HEK293 (cell line): ENCODE measurements at regions not wholly inside any gene's neighbourhood (a gene's known extent, or its start where the extent isn't known, plus 50 kb on each side); places are given as distances from the start of the nearest gene placed in this dataset.
A peak's percentile ranks its signal among the peaks of the same experiment; 100 is the strongest.

Experiments
- CTCF ChIA-PET: fragments of 350-600 bp; formaldehyde crosslinking; extraction: SDS; loops from one replicate; lab custom pipeline; 2021; ENCODE audit warnings: antibody characterized with exemption; lab: Yijun Ruan, JAX
- POLR2A ChIA-PET: fragments of 300-600 bp; formaldehyde crosslinking; extraction: SDS; loops from one replicate; lab custom pipeline; 2020; ENCODE audit warnings: antibody characterized with exemption, inconsistent platforms; lab: Yijun Ruan, JAX
- H3K27ac ChIP-seq: fragments of 200-500 bp; sonication (Bioruptor generic); 2 replicates; pipeline ENCODE4 v1.5.1; 2014; ENCODE audit warnings: low read depth, low read length, control low read depth, inconsistent platforms; ENCODE audit errors: extremely low read depth
- H3K36me3 ChIP-seq, 2 experiments: fragments of 200-500 bp in 1 of 2; sonication (Bioruptor generic) in 1 of 2; 1 replicate in 1 of 2; 2 replicates in 1 of 2; pipeline ENCODE4 v1.5.1; 2014 to 2017; ENCODE audit warnings: inconsistent platforms in 2 of 2, low read length in 2 of 2; ENCODE audit not compliant: control insufficient read depth in 2 of 2, insufficient read depth in 1 of 2
- H3K4me1 ChIP-seq: fragments of 200-500 bp; sonication (Bioruptor generic); 2 replicates; pipeline ENCODE4 v1.5.1; 2014; ENCODE audit warnings: mild to moderate bottlenecking, low read length, inconsistent platforms; ENCODE audit not compliant: control insufficient read depth, insufficient read depth
- H3K4me3 ChIP-seq: 2 replicates; pipeline ENCODE4 v1.5.1; 2011; ENCODE audit warnings: low read depth, mild to moderate bottlenecking, control low read depth, low read length, moderate library complexity
- H3K9me3 ChIP-seq: fragments of 200-500 bp; sonication (Bioruptor generic); 2 replicates; pipeline ENCODE4 v1.5.1; 2014; ENCODE audit warnings: low read depth, low read length, inconsistent platforms; ENCODE audit not compliant: control insufficient read depth, insufficient read depth
- HOXA7 ChIP-seq: sonication (generic); formaldehyde crosslinking; IDR thresholded peaks from 2 replicates; pipeline ENCODE4 v1.8.1; 2022; ENCODE audit warnings: missing genetic modification reagents, borderline replicate concordance
- SCRT1 ChIP-seq: fragments of 450-650 bp; formaldehyde crosslinking; IDR thresholded peaks from 2 replicates; pipeline ENCODE4 v1.5.1; 2016; ENCODE audit warnings: missing biosample characterization, missing genetic modification characterization, borderline replicate concordance
- SCRT2 ChIP-seq: fragments of 450-650 bp; formaldehyde crosslinking; IDR thresholded peaks from 2 replicates; pipeline ENCODE4 v1.5.1; 2016; ENCODE audit warnings: missing biosample characterization, missing genetic modification characterization
- ZBTB48 ChIP-seq: fragments of 450-650 bp; formaldehyde crosslinking; IDR thresholded peaks from 2 replicates; pipeline ENCODE4 v1.5.1; 2016; ENCODE audit warnings: missing biosample characterization, missing genetic modification characterization
- ZFP37 ChIP-seq: fragments of 450-650 bp; formaldehyde crosslinking; IDR thresholded peaks from 2 replicates; pipeline ENCODE4 v1.5.1; 2016; ENCODE audit warnings: missing biosample characterization, missing genetic modification characterization
- ZNF112 ChIP-seq: fragments of 450-650 bp; formaldehyde crosslinking; IDR thresholded peaks from 2 replicates; pipeline ENCODE4 v1.5.0; 2017; ENCODE audit warnings: missing biosample characterization, missing genetic modification characterization
- ZNF169 ChIP-seq: fragments of 450-650 bp; formaldehyde crosslinking; IDR thresholded peaks from 2 replicates; pipeline ENCODE4 v1.5.1; 2016; ENCODE audit warnings: missing biosample characterization, missing genetic modification characterization
- ZNF211 ChIP-seq: fragments of 450-650 bp; formaldehyde crosslinking; IDR thresholded peaks from 2 replicates; pipeline ENCODE4 v1.5.1; 2016; ENCODE audit warnings: low read depth, missing biosample characterization, missing genetic modification characterization
- ZNF292 ChIP-seq: fragments of 450-650 bp; formaldehyde crosslinking; IDR thresholded peaks from 2 replicates; pipeline ENCODE4 v1.5.1; 2016; ENCODE audit warnings: low read depth, missing biosample characterization, missing genetic modification characterization, borderline replicate concordance
- ZNF341 ChIP-seq: fragments of 450-650 bp; formaldehyde crosslinking; IDR thresholded peaks from 2 replicates; pipeline ENCODE4; 2016; ENCODE audit warnings: low read depth, missing biosample characterization, missing genetic modification characterization
- ZNF510 ChIP-seq: fragments of 450-650 bp; formaldehyde crosslinking; IDR thresholded peaks from 2 replicates; pipeline ENCODE4 v1.5.1; 2018; ENCODE audit warnings: mild to moderate bottlenecking, missing genetic modification characterization, missing biosample characterization; ENCODE audit not compliant: insufficient replicate concordance
- ZNF677 ChIP-seq: fragments of 450-650 bp; IDR thresholded peaks from 2 replicates; pipeline ENCODE4 v1.5.0; 2018; ENCODE audit warnings: missing biosample characterization, mild to moderate bottlenecking, missing genetic modification characterization, moderate library complexity
- ZSCAN18 ChIP-seq: fragments of 450-650 bp; formaldehyde crosslinking; IDR thresholded peaks from 2 replicates; pipeline ENCODE4 v1.5.1; 2016; ENCODE audit warnings: missing biosample characterization, missing genetic modification characterization
- ZSCAN23 ChIP-seq: fragments of 450-650 bp; formaldehyde crosslinking; IDR thresholded peaks from 2 replicates; pipeline ENCODE4 v1.5.1; 2016; ENCODE audit warnings: missing biosample characterization, missing genetic modification characterization
- ZSCAN5A ChIP-seq: fragments of 450-650 bp; formaldehyde crosslinking; IDR thresholded peaks from 2 replicates; pipeline ENCODE4 v1.5.1; 2016; ENCODE audit warnings: missing biosample characterization, missing genetic modification characterization
- TF ChIP-seq, protein P1 (sequence below): fragments of 450-650 bp; formaldehyde crosslinking; conservative IDR thresholded peaks from 2 replicates; pipeline ENCODE4 v1.5.1; 2016; ENCODE audit warnings: low read depth, missing biosample characterization, missing genetic modification characterization
- TF ChIP-seq, protein P2 (sequence below): fragments of 450-650 bp; formaldehyde crosslinking; IDR thresholded peaks from 2 replicates; pipeline ENCODE4 v1.5.1; 2016; ENCODE audit warnings: missing biosample characterization, missing genetic modification characterization, low read depth

- Histone ChIP-seq H3K4me1 (peaks cover under 1% of the 10 kb centered on the region; the same call in 1 of the 2 replicates), H3K27ac (no peak overlapping the region), H3K4me3 (no peak overlapping the region), H3K36me3 (no peaks in the 10 kb centered on the region), H3K9me3 (no peaks in the 10 kb centered on the region)
- ChIA-PET CTCF (interaction anchor here (0.7 to 1.5 kb wide), 3 partner anchors 29 to 182 kb away, joined by 3 read pairs; no protein-coding TSS in a partner anchor), POLR2A (no interaction called here)
- TF ChIP-seq SCRT2 (tag by site-specific recombination) (peak; percentile 67; the same call in 1 of the 2 replicates), ZNF169 (tag by site-specific recombination) (no peak), ZSCAN23 (tag by site-specific recombination) (no peak), SCRT1 (tag by site-specific recombination) (0 out of 2 replicates have a peak, but pooled peaks have one; percentile 56)
These were observed 230.2 kb downstream of the CDCA7 start for GRCh38 chr2:173584676-173585458.

GRCh38 chr2:173588931-173589369 lies 234.3 kb downstream of the CDCA7 start:
- TF ChIP-seq ZNF510 (tag by site-specific recombination) (no peak), ZNF677 (tag by site-specific recombination) (no peak), ZSCAN5A (tag by site-specific recombination) (no peak), ZNF292 (no peak), ZNF112 (tag by site-specific recombination) (no peak), ZFP37 (tag by site-specific recombination) (no peak), ZNF341 (tag by site-specific recombination) (no peak), ZBTB48 (tag by site-specific recombination) (no peak), HOXA7 (no peak)
- TF ChIP-seq, protein P1, sequence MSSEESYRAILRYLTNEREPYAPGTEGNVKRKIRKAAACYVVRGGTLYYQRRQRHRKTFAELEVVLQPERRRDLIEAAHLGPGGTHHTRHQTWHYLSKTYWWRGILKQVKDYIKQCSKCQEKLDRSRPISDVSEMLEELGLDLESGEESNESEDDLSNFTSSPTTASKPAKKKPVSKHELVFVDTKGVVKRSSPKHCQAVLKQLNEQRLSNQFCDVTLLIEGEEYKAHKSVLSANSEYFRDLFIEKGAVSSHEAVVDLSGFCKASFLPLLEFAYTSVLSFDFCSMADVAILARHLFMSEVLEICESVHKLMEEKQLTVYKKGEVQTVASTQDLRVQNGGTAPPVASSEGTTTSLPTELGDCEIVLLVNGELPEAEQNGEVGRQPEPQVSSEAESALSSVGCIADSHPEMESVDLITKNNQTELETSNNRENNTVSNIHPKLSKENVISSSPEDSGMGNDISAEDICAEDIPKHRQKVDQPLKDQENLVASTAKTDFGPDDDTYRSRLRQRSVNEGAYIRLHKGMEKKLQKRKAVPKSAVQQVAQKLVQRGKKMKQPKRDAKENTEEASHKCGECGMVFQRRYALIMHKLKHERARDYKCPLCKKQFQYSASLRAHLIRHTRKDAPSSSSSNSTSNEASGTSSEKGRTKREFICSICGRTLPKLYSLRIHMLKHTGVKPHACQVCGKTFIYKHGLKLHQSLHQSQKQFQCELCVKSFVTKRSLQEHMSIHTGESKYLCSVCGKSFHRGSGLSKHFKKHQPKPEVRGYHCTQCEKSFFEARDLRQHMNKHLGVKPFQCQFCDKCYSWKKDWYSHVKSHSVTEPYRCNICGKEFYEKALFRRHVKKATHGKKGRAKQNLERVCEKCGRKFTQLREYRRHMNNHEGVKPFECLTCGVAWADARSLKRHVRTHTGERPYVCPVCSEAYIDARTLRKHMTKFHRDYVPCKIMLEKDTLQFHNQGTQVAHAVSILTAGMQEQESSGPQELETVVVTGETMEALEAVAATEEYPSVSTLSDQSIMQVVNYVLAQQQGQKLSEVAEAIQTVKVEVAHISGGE (tag by site-specific recombination) = no peak
- no peak overlapping the region for H3K27ac ChIP-seq
- no peaks in the 10 kb centered on the region for H3K36me3 ChIP-seq
- H3K9me3 ChIP-seq = no peaks in the 10 kb centered on the region
- POLR2A ChIA-PET = no interaction called here
- no peak overlapping the region for H3K4me3 ChIP-seq
- CTCF ChIA-PET = interaction anchor here (0.6 to 1.1 kb wide), 2 partner anchors 21 to 42 kb away, joined by 4 to 6 read pairs; no protein-coding TSS in a partner anchor
- peaks cover 8% of the 10 kb centered on the region; the same call in 1 of the 2 replicates for H3K4me1 ChIP-seq

DNA sequence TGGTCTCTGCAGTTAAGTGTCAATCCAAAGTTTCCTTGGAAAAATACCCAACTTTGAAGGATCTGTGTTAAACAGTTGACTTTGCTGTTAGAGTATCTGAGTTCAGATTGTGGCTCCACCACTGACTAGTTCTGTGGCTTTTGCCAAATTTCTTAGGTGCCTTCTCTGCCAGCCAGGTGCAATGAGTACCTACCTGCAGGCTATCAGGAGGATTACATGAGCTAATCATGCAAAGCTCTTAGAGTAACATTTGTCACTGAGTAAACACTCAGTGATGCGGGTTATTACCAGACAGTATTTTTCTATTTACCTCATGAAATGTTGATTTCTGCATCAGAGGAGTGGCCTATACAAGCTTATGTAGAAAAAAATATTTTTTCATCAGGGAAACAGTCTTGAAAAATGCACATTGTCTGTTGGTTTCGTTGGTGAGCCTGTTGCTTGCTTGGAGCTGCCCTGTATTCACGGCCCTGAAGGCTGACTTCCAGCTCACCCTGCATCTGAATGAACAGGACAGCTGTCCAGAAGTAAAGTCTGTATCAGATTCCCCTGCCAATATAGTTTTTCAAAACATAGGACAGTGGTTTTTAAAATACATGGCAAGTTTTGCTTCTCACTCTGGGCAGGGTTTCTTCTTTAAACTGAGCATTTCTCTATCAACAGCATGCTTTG lies 235.1 kb downstream of the CDCA7 start:
- peak overlapping the region; percentile 47; the same call in 1 of the 2 replicates for H3K27ac ChIP-seq
- H3K36me3 ChIP-seq = no peaks in the 10 kb centered on the region
- ChIA-PET CTCF (no interaction called here), POLR2A (interaction anchor here (0.5 kb wide), 1 partner anchor 934 kb away, joined by 3 read pairs; no protein-coding TSS in a partner anchor)
- H3K9me3 ChIP-seq = no peaks in the 10 kb centered on the region
- peaks cover 8% of the 10 kb centered on the region; the same call in 1 of the 2 replicates for H3K4me1 ChIP-seq
- H3K4me3 ChIP-seq = no peak overlapping the region
- TF ChIP-seq ZSCAN18 (tag by site-specific recombination) (no peak), ZNF211 (tag by site-specific recombination) (no peak)
- TF ChIP-seq, protein P2, sequence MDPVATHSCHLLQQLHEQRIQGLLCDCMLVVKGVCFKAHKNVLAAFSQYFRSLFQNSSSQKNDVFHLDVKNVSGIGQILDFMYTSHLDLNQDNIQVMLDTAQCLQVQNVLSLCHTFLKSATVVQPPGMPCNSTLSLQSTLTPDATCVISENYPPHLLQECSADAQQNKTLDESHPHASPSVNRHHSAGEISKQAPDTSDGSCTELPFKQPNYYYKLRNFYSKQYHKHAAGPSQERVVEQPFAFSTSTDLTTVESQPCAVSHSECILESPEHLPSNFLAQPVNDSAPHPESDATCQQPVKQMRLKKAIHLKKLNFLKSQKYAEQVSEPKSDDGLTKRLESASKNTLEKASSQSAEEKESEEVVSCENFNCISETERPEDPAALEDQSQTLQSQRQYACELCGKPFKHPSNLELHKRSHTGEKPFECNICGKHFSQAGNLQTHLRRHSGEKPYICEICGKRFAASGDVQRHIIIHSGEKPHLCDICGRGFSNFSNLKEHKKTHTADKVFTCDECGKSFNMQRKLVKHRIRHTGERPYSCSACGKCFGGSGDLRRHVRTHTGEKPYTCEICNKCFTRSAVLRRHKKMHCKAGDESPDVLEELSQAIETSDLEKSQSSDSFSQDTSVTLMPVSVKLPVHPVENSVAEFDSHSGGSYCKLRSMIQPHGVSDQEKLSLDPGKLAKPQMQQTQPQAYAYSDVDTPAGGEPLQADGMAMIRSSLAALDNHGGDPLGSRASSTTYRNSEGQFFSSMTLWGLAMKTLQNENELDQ = no peak
- TF ChIP-seq, all 188 proteins: peak for 0
